ENCODE measurements at regions not wholly inside any gene's neighbourhood (a gene's known extent, or its start where the extent isn't known, plus 50 kb on each side); places are given as distances from the start of the nearest gene placed in this dataset.
"Not testable (repeated sequence)": the region's sequence is repeated elsewhere in the genome, so short reads cannot be mapped to it uniquely, and the experiment has no call there.

DNA sequence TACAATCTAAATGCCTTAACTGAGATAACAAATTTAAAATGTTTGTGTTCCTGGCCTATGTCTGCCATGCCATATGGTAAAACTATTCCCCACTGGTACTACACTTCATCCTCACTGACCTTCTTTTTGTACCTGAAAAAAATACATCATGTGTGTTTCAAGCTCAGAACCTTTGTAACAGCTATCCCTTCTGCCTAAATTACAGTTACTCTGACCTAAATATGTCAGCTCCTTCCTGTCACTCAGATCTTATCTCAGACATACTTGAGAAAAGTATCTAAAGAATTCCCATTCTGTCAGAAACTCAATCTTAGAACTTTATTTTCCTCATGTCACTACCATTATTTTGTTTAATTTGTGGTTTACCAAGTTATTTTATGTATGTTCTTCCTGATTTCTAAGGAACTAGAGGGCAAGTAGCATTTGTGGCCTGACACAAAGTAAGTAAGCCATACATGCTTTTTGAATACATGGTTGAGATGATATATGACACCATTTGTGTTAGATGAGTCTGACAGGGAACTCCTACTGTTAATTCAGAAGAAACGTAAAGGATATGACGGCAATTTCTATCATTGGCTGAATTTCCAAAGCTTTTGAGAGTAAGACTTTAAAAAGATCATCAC, 456.5 kb upstream of the NDST3 start:
- no peak for DNase-seq

DNA sequence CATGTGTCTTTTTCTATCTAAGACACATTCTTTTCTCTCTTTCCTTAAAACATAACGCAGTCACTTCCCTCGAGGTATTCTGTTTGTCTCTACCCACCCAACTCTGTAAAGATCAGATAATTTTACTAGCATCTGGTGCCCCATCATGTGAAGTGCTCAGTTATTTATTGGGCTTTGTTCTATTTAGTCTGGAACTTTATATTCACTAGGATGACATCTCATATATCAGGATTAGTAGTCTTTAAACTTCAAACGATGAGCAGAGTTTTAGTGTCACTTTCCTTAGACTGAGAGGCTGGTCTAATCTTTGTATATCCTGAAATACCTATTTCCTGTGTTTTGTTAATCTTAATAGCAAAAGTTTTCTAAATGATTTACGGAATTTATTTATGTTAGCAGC, 445.5 kb upstream of the NDST3 start:
- no peak for DNase-seq

DNA sequence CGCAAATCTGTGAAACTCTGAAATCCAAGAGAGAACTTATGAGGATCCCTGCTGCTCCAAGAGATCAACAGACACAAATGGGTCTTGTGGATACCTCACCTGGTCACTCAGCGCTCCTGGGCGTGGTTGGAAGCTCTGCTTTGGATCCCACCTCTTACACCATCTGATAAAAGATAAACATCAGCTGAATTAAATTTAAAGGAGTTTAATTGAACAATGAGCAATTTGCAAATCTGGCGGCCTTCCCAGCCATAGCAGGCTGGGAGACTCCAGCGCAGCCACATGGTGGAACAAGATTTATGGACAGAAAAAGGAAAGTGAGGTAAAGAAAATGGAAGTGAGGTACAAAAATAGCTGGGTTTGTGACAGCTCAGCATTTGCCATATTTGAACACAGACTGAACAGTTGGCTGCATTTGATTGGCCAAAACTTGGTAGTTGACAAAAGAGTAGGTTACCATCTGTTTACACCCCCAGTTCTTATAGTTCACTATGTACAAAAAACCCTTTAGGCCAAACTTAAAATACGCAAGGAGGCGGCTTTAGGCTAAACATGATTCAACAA, 437.3 kb upstream of the NDST3 start:
- DNase-seq: no peak

DNA sequence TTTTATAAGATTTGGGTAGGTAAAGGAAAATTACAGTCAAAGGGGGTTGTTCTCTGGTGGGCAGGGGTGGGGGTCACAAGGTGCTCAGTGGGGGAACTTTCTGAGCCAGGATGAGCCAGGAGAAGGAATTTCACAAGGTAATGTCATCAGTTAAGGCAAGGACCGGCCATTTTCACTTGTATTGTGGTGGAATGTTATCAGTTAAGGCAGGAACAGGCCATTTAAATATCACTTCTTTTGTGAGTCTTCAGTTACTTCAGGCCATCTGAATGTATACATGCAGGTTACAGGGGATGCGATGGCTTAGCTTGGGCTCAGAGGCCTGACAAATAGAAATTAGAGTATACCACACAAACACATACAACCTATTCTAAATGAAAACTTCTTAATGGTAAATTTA, 434.9 kb upstream of the NDST3 start:
- DNase-seq: not testable (repeated sequence)

DNA sequence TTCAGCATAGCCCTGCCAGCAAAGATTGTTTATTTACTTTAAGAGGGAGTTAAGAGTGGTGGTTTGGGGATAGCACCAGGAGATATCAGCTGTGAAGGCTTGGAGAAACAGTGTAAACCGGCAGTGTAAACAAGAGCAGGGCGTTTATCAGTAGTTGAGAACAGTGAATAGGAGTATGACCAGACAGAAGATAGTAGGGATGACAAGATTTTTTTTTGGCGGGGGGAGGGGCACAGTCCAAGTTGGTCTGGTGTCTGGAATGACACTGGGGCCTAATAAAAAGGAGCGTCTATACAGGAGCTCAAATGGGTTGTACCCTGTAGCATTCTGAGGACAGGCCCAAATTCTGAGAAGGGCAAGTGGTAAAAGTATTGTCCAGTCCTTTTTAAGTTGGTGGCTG, 433.4 kb upstream of the NDST3 start:
- not testable (repeated sequence) for DNase-seq

DNA sequence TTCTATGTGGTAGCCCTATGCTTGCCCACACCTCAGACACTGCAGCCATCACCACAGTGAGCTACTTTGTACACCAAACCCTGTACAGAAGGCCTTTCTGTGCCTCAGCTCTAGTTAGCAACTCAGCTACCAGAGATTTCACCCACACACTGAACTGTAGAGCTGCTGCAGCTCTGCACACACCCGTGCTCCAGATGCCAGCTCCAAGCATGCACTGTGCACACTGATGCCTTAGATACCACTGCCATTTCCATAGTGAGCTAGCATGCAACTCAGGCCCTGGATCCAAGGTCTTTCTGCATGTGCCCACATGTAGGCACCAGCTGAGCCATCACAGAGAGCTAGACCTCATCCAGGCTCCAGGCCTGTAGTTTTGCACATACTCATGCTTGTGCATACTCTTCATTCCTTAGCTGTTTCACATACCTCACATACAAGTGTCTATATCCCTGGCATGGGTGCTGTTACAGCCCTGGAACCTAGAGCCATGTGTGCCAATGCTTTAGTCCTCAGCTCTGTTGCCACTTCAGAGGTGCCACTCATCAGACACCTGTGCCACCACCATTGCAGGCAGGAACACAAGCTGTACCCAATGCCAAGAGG, 423.5 kb upstream of the NDST3 start:
- no peak for DNase-seq

DNA sequence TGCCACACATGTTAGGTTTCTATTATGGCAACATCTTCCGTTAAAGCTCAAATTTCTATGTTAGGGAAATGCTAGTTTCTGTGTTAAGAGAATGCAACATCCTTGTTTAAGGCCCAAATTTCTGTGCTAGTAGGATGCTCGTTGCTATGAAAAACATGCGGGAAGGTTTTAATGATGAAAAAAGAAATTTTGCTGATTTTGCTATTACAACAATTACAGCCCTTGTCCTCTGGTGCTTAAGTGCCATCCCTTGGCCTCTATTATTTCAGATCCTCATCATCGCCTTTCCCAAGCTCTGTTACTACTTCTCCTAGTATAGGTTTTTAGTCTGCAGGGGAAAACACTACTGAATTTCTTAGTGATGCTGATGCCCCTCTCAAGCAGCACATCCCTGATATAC, 412.6 kb upstream of the NDST3 start:
- no peak for DNase-seq

DNA sequence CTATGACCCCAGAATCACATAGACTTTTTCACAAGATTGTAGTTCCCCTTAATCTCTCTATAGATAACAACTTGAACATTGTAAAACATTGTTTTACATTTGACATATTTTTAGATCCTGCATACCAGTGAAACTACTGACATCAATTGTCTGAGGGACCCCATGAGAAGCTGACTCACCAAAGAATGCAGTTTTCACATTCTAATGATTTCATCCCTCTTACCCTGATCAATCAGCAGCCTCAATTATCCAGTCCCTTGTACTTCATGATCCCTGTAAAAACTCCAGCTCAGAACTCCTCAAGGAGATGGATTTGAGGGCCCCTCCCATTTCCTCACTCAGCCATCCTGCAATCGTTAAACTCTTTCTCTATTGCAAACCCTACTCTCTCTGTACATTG, 411.0 kb upstream of the NDST3 start:
- no peak for DNase-seq

DNA sequence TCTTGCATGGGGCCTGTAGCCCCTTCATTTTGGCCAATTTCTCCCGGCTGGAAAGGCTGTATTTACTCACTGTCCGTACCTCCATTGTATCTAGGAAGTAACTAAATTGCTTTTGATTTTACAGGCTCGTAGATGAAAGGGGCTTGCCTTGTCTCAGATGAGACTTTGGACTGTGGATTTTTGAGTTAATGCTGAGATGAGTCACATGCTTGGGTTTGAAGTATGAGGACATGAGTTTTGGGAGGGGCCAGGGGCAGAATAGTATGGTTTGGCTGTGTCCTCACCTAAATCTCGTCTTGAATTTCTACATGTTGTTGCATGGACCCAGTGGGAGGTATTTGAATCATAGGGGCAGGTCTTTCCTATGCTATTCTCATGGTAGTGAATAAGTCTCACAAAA, 407.6 kb upstream of the NDST3 start:
- DNase-seq: no peak

DNA sequence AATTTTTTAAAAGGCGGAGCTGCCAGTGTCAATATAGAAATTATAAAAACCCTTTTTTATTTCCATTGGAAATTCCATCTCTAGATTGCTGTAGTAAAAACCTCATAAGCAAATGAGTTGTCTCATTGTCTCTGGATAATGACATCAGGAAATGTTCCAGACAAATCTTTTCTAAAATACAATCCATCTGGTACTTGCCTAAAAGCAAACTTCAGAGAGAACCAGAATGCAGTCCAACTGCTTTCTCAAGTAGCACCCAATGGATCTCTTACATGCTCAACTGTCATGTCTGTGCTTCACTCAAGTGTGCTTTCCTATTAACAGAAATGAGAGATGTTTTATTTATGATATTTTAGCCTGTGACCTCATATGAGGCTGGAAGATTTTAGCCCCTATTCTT, 399.6 kb upstream of the NDST3 start:
- DNase-seq: no peak

DNA sequence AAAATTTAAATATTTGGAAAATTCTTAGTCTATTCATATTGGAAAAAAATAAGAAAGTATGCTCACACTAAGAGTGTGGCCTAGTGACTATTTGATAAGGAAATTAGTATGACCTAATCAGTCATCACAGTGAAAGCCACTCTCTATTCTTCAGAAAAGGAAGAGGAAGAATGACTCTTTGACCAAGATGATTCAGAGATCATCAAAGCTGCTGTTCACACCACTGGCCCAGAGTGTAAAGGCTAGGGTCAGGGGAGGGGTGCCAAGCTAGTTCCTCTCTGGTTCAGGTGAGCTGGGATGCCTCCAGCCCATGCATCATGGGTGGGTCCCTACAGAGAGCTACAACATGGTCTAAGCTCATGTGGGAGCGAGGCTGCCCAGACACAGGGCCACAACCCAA, 396.9 kb upstream of the NDST3 start:
- DNase-seq: no peak

DNA sequence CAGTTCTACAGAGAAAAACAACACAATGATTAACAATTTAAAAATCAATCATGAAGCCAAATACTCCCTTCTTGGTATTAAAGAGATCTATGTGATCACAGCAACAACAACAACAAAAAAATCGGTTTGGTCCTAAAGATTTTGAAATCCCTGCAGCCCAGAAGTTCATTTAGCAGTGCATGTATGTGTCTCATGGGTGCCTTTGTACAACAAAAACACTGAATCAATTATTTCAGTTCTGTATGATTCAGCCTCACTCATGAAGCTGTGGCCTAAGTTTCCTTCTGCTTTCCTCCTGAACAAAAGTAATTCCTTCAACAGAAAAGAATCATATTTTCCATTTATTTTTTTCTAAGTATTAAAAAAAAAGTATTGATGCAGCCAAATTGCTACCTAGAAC, 393.4 kb upstream of the NDST3 start:
- DNase-seq: no peak

DNA sequence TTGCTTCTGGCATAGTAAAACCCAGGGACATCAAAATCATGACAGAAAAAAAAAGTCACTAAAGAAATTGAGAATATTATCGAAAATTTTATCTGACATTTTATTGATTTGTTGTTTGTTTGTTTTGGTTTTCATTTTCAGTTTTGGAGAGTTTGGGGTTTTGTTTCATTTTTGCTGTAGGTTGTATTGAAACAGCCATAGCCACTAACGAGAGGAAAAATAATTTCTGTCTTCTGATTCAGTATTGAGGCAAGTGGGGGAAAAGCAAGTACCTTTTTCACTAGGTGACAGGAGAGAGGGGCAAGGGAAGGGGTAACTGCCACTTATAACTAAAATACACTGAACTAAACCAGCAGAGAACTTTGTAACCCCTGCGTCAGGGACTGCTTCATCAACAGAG, 392.8 kb upstream of the NDST3 start:
- DNase-seq: no peak

DNA sequence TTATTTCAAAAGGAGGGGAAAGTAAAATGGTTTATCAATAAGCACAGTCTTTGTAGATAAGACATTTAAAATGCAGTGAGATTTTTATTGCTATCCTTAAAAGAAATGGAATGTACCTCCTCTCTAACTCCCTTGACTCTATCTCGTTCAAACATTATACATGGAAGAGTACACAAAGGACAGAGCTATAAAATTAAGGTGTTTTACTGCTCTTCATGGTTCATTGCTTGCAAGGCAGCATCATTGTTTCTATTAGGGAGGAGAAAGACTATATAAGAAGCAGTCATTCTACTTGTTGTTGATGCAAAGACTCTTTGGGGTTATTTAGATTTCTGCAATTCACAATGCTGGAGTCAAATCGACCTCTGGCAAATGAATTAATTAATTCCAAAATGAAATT, 380.2 kb upstream of the NDST3 start:
- no peak for DNase-seq

DNA sequence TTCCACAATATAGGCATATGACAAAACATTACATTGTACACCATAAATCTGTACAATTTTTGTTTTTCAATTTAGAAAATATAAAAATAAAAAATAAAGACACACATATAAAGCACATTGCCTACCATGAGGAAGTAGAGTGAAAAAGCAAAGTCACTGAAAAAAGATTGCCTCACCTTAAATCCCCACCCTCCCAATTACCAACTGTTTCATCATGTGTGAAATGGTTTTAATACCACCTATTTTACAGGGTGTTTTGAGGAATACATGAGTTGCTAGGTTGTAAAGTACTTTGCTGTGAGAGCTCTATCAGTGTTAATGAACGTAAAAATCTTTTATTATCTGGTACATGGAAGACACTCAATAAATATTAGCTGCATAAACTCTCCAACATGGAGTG, 373.6 kb upstream of the NDST3 start:
- no peak for DNase-seq

DNA sequence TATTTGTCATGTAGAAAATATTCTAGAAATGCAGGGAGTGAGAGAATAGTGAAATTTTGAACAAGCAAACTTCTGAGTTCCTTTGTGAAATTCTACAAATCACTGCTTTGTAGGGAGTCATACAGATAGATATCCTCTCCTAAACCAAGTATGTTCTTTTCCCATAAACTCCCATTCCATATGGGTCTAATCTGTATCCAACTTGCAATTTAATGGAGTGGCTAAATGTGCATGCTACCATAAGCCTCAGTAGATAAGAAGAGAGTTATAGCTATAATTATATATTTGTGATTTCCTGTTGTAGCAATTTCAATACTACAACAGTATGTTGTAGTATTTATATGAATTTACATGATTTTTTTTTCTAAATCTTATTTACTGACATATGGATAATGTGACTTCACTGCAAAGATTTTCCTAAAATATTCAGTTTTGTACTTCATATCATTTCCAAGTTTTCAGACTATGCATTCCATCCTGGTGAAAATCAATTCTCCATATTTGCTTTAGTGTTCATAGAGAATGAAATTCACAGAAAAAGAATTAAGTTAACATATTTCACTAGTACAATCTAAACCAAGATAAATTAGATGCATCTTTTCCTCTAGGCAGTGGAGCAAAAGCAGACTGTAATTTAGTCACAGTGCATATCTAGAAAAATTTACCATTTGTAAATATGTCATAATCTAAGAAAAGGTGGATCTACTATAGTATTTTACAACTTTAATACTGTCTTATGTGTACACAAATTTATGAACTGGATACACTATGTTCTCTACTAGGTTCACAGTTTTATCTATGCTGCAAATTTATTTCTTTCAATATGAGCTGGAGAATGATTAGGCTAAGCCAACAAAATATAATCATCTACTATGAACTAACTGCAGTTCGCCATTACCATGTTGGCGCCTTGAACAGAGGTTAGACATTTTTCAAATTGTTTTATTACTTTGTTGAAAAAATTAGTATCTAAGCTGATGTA, 372.9 kb upstream of the NDST3 start:
- no peak for DNase-seq

DNA sequence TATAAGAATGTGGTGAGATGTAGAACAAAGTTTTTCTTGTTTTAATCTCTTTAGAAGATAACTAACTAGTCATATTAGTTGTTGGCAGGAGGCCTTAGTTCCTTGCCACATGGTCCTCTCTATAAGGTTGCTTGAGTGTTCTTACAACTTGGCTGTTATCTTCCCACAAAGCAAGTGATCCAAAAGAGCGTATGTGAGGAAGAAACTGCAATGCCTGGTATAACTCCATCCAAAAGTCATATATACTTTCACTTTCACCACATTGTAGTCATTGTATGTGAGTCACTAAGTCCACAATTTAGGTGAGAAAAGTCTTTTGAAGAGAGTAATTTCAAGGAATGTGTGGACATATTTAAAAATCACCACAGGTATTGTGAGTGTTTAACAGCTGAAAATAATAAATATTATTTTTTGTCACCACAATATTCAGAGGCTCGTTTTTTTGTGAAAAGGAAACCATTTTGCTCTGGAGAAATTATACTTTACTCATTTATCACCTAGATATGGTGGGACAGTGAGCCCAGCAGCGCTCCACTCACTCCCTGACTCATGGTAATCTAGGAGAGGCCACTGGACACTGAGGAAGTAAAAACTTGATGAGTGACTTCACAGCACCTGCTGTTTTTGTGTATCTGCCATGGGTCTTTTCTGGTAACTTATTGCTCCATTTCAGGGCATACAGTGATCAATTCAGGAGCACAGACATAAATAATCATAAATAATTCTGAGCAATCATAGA, 369.4 kb upstream of the NDST3 start:
- DNase-seq: no peak

DNA sequence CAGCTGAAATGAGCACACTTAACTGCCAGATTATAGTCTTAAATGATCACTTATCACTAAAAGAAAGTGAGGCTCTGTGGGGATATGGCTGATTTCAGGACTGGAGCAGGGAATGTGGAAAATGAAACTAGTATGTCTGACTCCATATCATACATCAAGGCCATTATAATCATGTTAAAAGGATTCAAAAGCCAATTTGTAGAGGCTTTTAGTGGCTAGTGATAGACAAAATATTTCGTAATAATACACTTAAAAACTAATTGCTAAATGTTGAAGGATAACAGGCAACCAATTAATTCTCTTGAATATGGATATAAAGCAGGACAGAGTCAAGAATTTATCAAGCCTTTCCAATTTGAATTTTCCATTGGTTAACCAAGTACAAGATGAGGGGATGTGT, 358.1 kb upstream of the NDST3 start:
- no peak for DNase-seq

DNA sequence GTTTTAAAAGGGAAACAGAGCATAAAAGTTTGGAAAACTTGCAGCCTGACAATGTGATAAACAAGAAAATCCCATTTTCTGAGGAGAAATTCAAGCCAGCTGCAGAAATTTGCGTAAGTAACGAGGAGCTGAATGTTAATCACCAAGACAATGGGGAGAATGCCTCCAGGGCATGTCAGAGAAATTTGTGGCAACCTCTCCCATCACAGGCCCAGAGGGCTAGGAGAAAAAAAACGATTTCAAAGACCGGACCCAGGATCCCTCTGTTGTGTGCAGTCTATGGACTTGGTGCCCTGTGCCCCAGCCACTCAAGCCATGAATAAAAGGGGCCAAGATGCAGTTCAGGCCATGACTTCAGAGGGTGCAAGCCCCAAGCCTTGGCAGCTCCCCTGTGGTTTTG, 355.4 kb upstream of the NDST3 start:
- no peak for DNase-seq

DNA sequence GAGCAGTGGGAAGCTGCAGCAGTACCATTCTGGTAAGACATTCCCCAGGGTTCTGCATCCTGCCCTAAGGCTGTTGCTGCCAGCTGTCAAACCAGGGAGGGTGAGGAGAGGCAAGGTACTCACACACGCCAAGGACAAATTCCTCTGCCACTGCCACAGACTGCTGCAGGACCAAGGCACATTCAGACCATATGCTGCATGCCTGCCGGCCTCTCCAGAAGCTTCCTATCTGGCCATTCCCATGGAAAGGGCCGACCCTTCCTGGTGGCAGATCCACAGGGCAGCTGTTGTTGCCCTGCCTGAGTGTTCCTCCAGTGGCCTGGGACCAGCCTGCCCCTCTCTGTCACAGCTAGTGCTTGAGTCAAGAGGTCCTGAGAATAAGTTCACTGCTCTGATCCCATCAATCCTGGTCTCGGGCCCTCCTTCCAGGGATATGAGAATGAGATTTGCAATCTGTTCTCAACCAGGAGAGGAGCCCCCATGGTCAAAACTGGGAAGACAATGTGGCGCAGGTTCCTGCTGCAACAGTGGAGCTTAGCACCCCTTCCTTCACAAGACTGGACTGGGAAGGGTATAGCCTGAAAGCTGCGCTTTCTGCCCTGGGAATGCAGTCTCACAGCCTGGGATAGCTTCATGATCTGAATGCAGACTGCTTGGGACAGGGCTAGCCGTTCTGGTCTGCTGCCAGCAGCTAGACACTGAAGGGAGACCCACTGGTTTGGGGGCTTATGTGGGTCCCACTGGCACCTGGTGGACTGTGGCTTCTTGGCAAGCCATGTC, 342.5 kb upstream of the NDST3 start:
- DNase-seq: no peak

DNA sequence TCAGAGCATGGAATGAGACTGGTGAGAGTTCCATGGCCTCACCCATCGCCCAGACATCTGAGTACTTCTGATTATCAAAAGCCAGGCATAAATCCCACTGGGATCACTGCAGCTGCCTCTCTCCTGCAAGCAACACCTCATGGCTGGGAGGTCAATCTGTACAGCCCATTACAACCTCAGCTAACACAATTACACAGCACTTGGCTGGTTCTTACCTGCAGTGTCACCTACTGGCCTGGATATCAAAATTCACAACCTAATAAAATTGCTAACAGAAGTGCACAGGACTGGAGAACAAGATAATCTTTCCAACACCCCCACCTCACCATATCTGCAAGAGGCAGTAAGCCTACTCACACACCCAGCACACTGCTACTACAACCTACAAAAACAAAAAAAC, 341.7 kb upstream of the NDST3 start:
- DNase-seq: no peak

DNA sequence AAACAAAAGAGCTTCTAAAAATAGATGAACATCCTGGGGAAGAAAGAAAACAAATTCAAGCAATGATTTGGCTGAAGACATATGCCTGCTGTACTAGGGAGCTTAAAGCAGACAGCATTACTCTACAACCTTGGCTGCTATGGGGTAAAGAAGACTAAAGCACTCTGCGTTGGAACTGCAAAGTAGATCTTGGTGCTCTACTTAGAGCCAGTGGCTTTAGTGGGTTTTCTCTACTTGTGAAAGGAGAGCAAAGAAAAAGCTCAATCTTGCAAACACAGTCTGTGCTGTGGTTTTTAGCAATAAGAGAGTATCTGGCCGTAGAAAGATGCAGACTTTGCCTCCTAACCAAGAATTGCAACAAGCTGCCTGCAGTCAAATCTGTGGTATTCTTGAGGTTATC, 334.7 kb upstream of the NDST3 start:
- no peak for DNase-seq

All from HCEC 1CT (cell line).